Mammary epithelial cell (primary cell): ENCODE measurements at regions not wholly inside any gene's neighbourhood (a gene's known extent, or its start where the extent isn't known, plus 50 kb on each side); places are given as distances from the start of the nearest gene placed in this dataset.

Source experiments
- CTCF ChIP-seq, 2 donors: IDR thresholded peaks in 1 of 2; conservative IDR thresholded peaks in 1 of 2; 2 replicates each; pipeline ENCODE4 v1.5.1; 2011 to 2012; ENCODE audit warnings: inconsistent platforms in 2 of 2, low read length in 2 of 2, mild to moderate bottlenecking in 2 of 2, control low read depth in 1 of 2, low read depth in 1 of 2; ENCODE audit not compliant: insufficient read depth in 1 of 2; ENCODE audit errors: extremely low read depth in 1 of 2
- EZH2 ChIP-seq: IDR thresholded peaks from 2 replicates; pipeline ENCODE4 v1.6.1; 2012; ENCODE audit warnings: low read length, inconsistent platforms, borderline replicate concordance

GRCh38 chr6:105851113-105851580, 235.0 kb upstream of the PRDM1 start:
- no peak for TF ChIP-seq CTCF (conservative IDR thresholded peaks at IDR 0.05 in 1 of 2, IDR thresholded peaks at IDR 0.05 in 1 of 2; ENCODE audit: extremely low read depth in 1 of 2, insufficient read depth in 1 of 2, low read depth in 1 of 2, low read length in 2 of 2)
- no peak for TF ChIP-seq EZH2
